ENCODE measurements at regions not wholly inside any gene's neighbourhood (a gene's known extent, or its start where the extent isn't known, plus 50 kb on each side); places are given as distances from the start of the nearest gene placed in this dataset.

DNA sequence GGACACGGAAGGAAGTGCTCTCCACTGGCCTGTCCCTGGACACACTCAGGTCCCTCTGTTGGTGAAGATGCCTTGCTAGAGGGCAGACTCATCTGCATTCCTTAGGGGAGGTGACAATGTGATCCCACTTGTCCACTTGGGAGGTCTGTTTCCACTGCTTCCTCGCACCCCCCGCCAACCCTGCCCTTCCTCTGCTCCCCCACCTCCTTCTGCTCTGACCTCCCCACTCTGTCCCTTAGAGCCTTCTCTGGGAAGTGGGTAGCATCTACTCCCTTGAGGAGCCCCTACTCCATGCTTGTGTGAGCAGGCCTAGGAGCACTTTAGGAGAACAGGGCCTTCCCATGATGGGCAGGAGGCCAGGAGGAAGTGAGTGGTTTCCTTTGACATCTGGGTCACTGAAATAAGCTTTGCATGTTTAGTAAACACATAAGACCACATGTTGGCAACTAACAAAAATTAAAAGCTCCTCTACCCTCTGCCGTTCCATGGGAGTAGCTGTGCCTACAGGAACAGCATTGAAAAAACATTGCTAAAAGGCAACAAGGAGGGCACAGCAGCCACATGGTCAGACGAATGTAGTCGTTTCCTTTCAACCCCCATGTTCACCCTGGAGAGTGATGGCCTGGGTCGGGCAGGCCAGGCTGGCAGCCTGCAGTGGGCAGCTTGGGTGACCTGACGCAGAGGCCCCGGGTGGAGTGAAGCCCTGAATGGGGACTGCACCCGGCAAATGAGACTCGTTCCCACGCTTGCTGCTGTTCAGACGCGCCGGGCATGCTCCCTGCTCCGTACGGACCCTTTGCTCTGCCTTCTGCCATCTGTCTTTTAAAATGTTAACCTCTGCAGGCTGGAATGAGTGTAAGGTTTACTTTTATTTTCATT is 634.0 kb downstream of the IRX1 start:
- Histone ChIP-seq H3K4me3 (replicated peaks in 1 of 3; ENCODE audit: insufficient read depth in 1 of 3, low read depth in 1 of 3, low read length in 3 of 3) (no peak overlapping the region), H3K4me1 (ENCODE audit: control insufficient read depth, extremely low read depth, insufficient read depth, low read length) (no peaks in the 10 kb centered on the region), H3K79me2 (ENCODE audit: control insufficient read depth, insufficient read depth, low read length) (no peaks in the 10 kb centered on the region), H3K9me1 (replicated peaks; ENCODE audit: control insufficient read depth, extremely low read depth, insufficient read depth, low read length) (no peaks in the 10 kb centered on the region), H3K27ac (ENCODE audit: insufficient read depth, low read depth, low read length) (no peak overlapping the region), H3K9ac (replicated peaks; ENCODE audit: extremely low read depth, insufficient read depth, low read length) (no peak overlapping the region), H3K9me3 (replicated peaks; ENCODE audit: control insufficient read depth, insufficient read depth, low read length) (peaks cover 2% of the 10 kb centered on the region), H2AFZ (ENCODE audit: low read depth, low read length) (no peak overlapping the region), H3K4me2 (ENCODE audit: insufficient read depth, low read length) (no peak overlapping the region), H4K20me1 (replicated peaks; ENCODE audit: control insufficient read depth, extremely low read depth, insufficient read depth, low read length) (no peaks in the 10 kb centered on the region), H3K36me3 (ENCODE audit: control insufficient read depth in 2 of 2, extremely low read depth in 1 of 2, insufficient read depth in 2 of 2, low read length in 2 of 2) (no peaks in the 10 kb centered on the region), H3K27me3 (ENCODE audit: control insufficient read depth in 2 of 2, insufficient read depth in 2 of 2, low read length in 2 of 2) (no peaks in the 10 kb centered on the region)
- ChIA-PET CTCF (no interaction called here), POLR2A (no interaction called here)
- DNase-seq (ENCODE audit: low read depth, low spot score) (no peak), FAIRE-seq (no peak)
- intact Hi-C loops (cut with micrococcal nuclease), result no loop called here
- BruUV-seq (replicated peaks), result no TSS peak
- TF ChIP-seq EZH2 (IDR thresholded peaks at IDR 0.05; ENCODE audit: borderline replicate concordance, low read depth, low read length, severe bottlenecking), result no peak
- no peak for TF ChIP-seq JUN (IDR thresholded peaks at IDR 0.05; ENCODE audit: borderline replicate concordance, insufficient read depth, insufficient read length, low read depth)
- no peak for TF ChIP-seq MYC (IDR thresholded peaks at IDR 0.05; ENCODE audit: low read depth, low read length)
- no peak for TF ChIP-seq POLR2AphosphoS5 (IDR thresholded peaks at IDR 0.05; ENCODE audit: insufficient read depth, low read depth, low read length)
- no peak for TF ChIP-seq FOS (IDR thresholded peaks at IDR 0.05; ENCODE audit: borderline replicate concordance, insufficient read depth, low read length)
- TF ChIP-seq, protein P1, sequence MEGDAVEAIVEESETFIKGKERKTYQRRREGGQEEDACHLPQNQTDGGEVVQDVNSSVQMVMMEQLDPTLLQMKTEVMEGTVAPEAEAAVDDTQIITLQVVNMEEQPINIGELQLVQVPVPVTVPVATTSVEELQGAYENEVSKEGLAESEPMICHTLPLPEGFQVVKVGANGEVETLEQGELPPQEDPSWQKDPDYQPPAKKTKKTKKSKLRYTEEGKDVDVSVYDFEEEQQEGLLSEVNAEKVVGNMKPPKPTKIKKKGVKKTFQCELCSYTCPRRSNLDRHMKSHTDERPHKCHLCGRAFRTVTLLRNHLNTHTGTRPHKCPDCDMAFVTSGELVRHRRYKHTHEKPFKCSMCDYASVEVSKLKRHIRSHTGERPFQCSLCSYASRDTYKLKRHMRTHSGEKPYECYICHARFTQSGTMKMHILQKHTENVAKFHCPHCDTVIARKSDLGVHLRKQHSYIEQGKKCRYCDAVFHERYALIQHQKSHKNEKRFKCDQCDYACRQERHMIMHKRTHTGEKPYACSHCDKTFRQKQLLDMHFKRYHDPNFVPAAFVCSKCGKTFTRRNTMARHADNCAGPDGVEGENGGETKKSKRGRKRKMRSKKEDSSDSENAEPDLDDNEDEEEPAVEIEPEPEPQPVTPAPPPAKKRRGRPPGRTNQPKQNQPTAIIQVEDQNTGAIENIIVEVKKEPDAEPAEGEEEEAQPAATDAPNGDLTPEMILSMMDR (IDR thresholded peaks at IDR 0.05; ENCODE audit: extremely low read depth in 1 of 2, insufficient read depth in 1 of 2, low read depth in 1 of 2, low read length in 2 of 2), result no peak
- dilution Hi-C loops (cut with MboI; ENCODE audit: extremely low pct_ligation_motif_present, low sequenced_read_pairs), result no loop called here
